HG02938 (cell line): ENCODE measurements at regions not wholly inside any gene's neighbourhood (a gene's known extent, or its start where the extent isn't known, plus 50 kb on each side); places are given as distances from the start of the nearest gene placed in this dataset.
A peak's percentile ranks its signal among the peaks of the same experiment; 100 is the strongest.
"Not testable (repeated sequence)": the region's sequence is repeated elsewhere in the genome, so short reads cannot be mapped to it uniquely, and the experiment has no call there.

Experiments used
- ATAC-seq: cut with Tn5 transposase; IDR thresholded peaks from one replicate; pipeline ENCODE4 v1.9.1; 2021; ENCODE audit warnings: mild to moderate bottlenecking, moderate library complexity; ENCODE audit not compliant: unreplicated experiment

- no peak for ATAC-seq
Measured at GRCh38 chrX:129361576-129361975, 161.7 kb downstream of the SMARCA1 start.

GRCh38 chrX:129360175-129360574 lies 163.1 kb downstream of the SMARCA1 start:
- peak; percentile 90 for ATAC-seq

- ATAC-seq = no peak
Measured at GRCh38 chrX:129359269-129359668, 164.0 kb downstream of the SMARCA1 start.

GRCh38 chrX:129357428-129357827 lies 165.9 kb downstream of the SMARCA1 start:
- not testable (repeated sequence) for ATAC-seq

- no peak for ATAC-seq
Measured at GRCh38 chrX:129347291-129347690, 176.0 kb downstream of the SMARCA1 start.

- no peak for ATAC-seq
Measured at GRCh38 chrX:129346574-129346973, 176.7 kb downstream of the SMARCA1 start.

- ATAC-seq = not testable (repeated sequence)
Measured at GRCh38 chrX:129337264-129337663, 186.0 kb downstream of the SMARCA1 start.

GRCh38 chrX:129323115-129323514 lies 200.2 kb downstream of the SMARCA1 start:
- no peak for ATAC-seq

- no peak for ATAC-seq
Measured at GRCh38 chrX:129318375-129318774, 204.9 kb downstream of the SMARCA1 start.

GRCh38 chrX:129316461-129316860 lies 206.8 kb downstream of the SMARCA1 start:
- no peak for ATAC-seq

- ATAC-seq = no peak
Measured at GRCh38 chrX:129310000-129310399, 213.3 kb downstream of the SMARCA1 start.

GRCh38 chrX:129262912-129263311 lies 260.4 kb downstream of the SMARCA1 start:
- no peak for ATAC-seq

- not testable (repeated sequence) for ATAC-seq
Measured at GRCh38 chrX:129255516-129255915, 267.8 kb downstream of the SMARCA1 start.

GRCh38 chrX:129249563-129249962 lies 273.7 kb downstream of the SMARCA1 start:
- no peak for ATAC-seq

GRCh38 chrX:129247642-129248041 lies 275.6 kb downstream of the SMARCA1 start:
- ATAC-seq = no peak

GRCh38 chrX:129239371-129239770 lies 283.9 kb downstream of the SMARCA1 start:
- no peak for ATAC-seq

- no peak for ATAC-seq
Measured at GRCh38 chrX:129238011-129238410, 285.3 kb downstream of the SMARCA1 start.

GRCh38 chrX:129235903-129236302 lies 287.4 kb downstream of the SMARCA1 start:
- no peak for ATAC-seq

GRCh38 chrX:129233786-129234185 lies 289.5 kb downstream of the SMARCA1 start:
- no peak for ATAC-seq

GRCh38 chrX:129230850-129231512 lies 292.3 kb downstream of the SMARCA1 start:
- ATAC-seq = no peak

GRCh38 chrX:129230168-129230567 lies 293.1 kb downstream of the SMARCA1 start:
- no peak for ATAC-seq

- no peak for ATAC-seq
Measured at GRCh38 chrX:129227366-129227765, 295.9 kb downstream of the SMARCA1 start.

- no peak for ATAC-seq
Measured at GRCh38 chrX:129193357-129193756, 329.9 kb downstream of the SMARCA1 start.
